ENCODE measurements at regions not wholly inside any gene's neighbourhood (a gene's known extent, or its start where the extent isn't known, plus 50 kb on each side); places are given as distances from the start of the nearest gene placed in this dataset.

DNA sequence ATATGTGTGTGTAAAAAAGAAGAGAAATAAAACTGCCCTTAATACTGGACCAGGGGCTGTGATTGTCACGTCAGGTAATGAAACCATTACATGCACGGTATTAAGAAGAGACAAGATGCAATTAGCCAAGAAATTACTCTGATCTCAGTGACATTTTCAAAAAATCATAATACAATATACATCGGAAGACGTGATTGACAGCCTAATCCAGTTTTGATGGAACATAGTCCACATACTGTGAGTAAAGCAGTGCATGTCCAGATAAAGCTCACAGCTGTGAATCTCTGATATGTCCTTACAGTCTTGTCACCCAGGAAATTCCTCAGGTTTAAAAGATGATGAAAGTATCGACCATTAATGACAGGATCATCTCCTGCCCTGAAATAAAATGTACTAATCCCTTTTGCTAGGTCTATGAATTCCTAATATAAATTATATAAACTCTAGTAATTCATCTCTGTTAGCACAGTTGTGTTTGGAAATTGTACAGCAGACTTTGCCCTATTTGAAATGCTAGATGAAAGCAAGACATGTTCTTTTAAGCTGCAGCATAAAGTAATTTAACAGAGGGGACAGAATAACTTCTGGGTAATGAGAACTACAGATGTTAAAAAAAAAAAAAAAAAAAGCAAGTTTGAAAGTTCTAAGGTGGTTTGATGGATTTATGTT lies 119.5 kb upstream of the TMCO5A start:
- Mint-ChIP-seq H3K9me3 (no peaks in the 10 kb centered on the region), H3K27ac (no peak overlapping the region), H3K36me3 (ENCODE audit: insufficient read depth in 1 of 3, low read depth in 3 of 3) (no peaks in the 10 kb centered on the region), H3K4me3 (no peak overlapping the region), H3K4me1 (peaks cover 0 to 4% of the 10 kb centered on the region in 2 experiments; a peak in 3 of 4 replicates), H3K27me3 (ENCODE audit: low read depth) (no peaks in the 10 kb centered on the region)
- Histone ChIP-seq H3K9ac (ENCODE audit: extremely low read depth, insufficient read length, low read length) (no peak overlapping the region), H2BK15ac (ENCODE audit: low read depth, low read length) (no peak overlapping the region), H3K23ac (ENCODE audit: insufficient read length, low read depth, low read length) (no peak overlapping the region), H2AFZ (ENCODE audit: low read length) (no peak overlapping the region), H3K14ac (ENCODE audit: insufficient read depth, low read length) (no peak overlapping the region), H4K91ac (ENCODE audit: insufficient read length, low read depth, low read length) (no peak overlapping the region), H4K20me1 (ENCODE audit: control insufficient read depth, insufficient read depth, insufficient read length) (no peaks in the 10 kb centered on the region), H3K79me1 (ENCODE audit: insufficient read depth, low read depth, low read length, poor library complexity, severe bottlenecking) (no peaks in the 10 kb centered on the region), H2BK20ac (ENCODE audit: low read depth, low read length, poor library complexity, severe bottlenecking) (no peak overlapping the region), H3K4me1 (ENCODE audit: insufficient read depth, low read length) (no peaks in the 10 kb centered on the region), H4K8ac (replicated peaks; ENCODE audit: insufficient read length, low read depth, low read length) (no peak overlapping the region), H3K18ac (ENCODE audit: insufficient read length, low read depth, low read length) (no peak overlapping the region), H4K5ac (ENCODE audit: insufficient read length, low read depth, low read length) (no peak overlapping the region), H3K27ac (ENCODE audit: insufficient read length, low read depth, low read length) (no peak overlapping the region), H3K4me2 (ENCODE audit: insufficient read depth, insufficient read length, low read length) (no peak overlapping the region), H2BK5ac (ENCODE audit: insufficient read length, low read length) (no peak overlapping the region), H3T11ph (ENCODE audit: low read length) (no peak overlapping the region), H2BK120ac (ENCODE audit: low read depth, low read length, poor library complexity, severe bottlenecking) (no peak overlapping the region), H3K9me3 (ENCODE audit: control insufficient read depth, low read depth, low read length) (no peaks in the 10 kb centered on the region), H3K4ac (ENCODE audit: low read depth, low read length) (no peak overlapping the region), H3K27me3 (ENCODE audit: insufficient read depth, low read length) (no peaks in the 10 kb centered on the region), H2BK12ac (ENCODE audit: insufficient read length, low read depth, low read length) (no peak overlapping the region), H2AK5ac (ENCODE audit: insufficient read length, low read length) (no peak overlapping the region), H3K23me2 (ENCODE audit: insufficient read length, low read depth, low read length, poor library complexity, severe bottlenecking) (no peaks in the 10 kb centered on the region), H3K56ac (ENCODE audit: insufficient read length, low read depth, low read length) (no peak overlapping the region), H3K79me2 (ENCODE audit: insufficient read depth, low read length) (no peaks in the 10 kb centered on the region)
- WGBS (ENCODE audit: extremely low coverage, insufficient read length, low lambda C conversion rate), result no CpG with 5 or more reads among the region's 5 CpGs
- no peak for DNase-seq
- TF ChIP-seq CTCF (conservative IDR thresholded peaks at IDR 0.05), result no peak
